ENCODE measurements at regions not wholly inside any gene's neighbourhood (a gene's known extent, or its start where the extent isn't known, plus 50 kb on each side); places are given as distances from the start of the nearest gene placed in this dataset.

DNA sequence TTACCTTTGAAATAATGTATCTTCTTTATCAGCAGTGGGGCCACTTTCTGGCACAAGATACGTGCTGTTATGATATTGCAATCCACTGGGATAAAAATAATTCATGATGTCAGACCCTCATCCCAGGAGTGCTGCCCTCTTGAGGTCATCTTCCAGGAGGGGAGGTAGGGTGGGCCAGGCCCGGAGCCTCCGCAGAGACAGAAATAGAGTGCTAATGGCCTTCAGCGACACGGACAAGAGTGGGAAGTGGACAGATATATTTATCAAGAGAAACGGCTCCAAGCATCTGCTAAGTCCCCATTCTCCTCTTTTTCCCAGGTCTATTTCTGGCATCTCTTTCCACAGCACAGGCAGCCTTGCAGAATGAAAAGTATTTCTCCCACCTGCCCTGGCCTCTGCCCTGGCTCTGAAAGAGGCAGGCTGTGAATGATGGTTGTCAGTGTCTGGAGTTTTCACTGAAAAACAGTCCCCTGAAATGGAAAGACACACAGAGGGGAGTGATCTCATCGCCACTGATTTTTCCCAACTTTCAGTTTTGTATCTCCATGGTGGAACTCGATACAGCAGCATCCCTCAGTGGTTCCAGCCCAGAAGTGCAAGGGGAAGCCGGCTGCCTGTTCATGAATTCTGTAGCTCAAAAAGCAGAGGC lies 251.7 kb upstream of the MYO3A start:
- H3K9me3 ChIP-seq (ENCODE audit: control insufficient read depth, insufficient read depth, low read depth, low read length), result no peaks in the 10 kb centered on the region
- H3K4me2 ChIP-seq (ENCODE audit: extremely low read depth, insufficient read depth, low read length), result no peak overlapping the region
- H2AFZ ChIP-seq (ENCODE audit: low read length), result peak overlapping the region; percentile 59
- peak; percentile 4 to 50 for DNase-seq (ENCODE audit: low read depth in 2 of 2)
- H3K36me3 ChIP-seq (ENCODE audit: control insufficient read depth, insufficient read depth, low read length), result no peaks in the 10 kb centered on the region
- H3K4me3 ChIP-seq (replicated peaks in 1 of 4; ENCODE audit: control extremely low read depth in 1 of 4, insufficient read depth in 1 of 4, low read depth in 3 of 4, low read length in 4 of 4), result peak overlapping the region in 1 of 4 experiments; percentile 10
- H3K79me2 ChIP-seq (ENCODE audit: control insufficient read depth, insufficient read depth, low read length), result no peaks in the 10 kb centered on the region
- TF ChIP-seq, protein P1, sequence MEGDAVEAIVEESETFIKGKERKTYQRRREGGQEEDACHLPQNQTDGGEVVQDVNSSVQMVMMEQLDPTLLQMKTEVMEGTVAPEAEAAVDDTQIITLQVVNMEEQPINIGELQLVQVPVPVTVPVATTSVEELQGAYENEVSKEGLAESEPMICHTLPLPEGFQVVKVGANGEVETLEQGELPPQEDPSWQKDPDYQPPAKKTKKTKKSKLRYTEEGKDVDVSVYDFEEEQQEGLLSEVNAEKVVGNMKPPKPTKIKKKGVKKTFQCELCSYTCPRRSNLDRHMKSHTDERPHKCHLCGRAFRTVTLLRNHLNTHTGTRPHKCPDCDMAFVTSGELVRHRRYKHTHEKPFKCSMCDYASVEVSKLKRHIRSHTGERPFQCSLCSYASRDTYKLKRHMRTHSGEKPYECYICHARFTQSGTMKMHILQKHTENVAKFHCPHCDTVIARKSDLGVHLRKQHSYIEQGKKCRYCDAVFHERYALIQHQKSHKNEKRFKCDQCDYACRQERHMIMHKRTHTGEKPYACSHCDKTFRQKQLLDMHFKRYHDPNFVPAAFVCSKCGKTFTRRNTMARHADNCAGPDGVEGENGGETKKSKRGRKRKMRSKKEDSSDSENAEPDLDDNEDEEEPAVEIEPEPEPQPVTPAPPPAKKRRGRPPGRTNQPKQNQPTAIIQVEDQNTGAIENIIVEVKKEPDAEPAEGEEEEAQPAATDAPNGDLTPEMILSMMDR (conservative IDR thresholded peaks at IDR 0.05 in 1 of 2, IDR thresholded peaks at IDR 0.05 in 1 of 2; ENCODE audit: low read depth in 1 of 2, low read length in 2 of 2), result peak in 1 of 2 donors; percentile 30
- no peak for TF ChIP-seq EZH2 (IDR thresholded peaks at IDR 0.05; ENCODE audit: low read length, missing control alignments)
- no peak overlapping the region for H3K9ac ChIP-seq (ENCODE audit: insufficient read depth, low read length)
- no peak overlapping the region for H3K27ac ChIP-seq (ENCODE audit: insufficient read depth, low read length)
- H4K20me1 ChIP-seq (ENCODE audit: control insufficient read depth, extremely low read depth, insufficient read depth, low read length), result no peaks in the 10 kb centered on the region
- no peaks in the 10 kb centered on the region for H3K4me1 ChIP-seq (ENCODE audit: control insufficient read depth, extremely low read depth, insufficient read depth, low read length)
- no peaks in the 10 kb centered on the region for H3K27me3 ChIP-seq (ENCODE audit: control insufficient read depth, insufficient read depth, low read length)

DNA sequence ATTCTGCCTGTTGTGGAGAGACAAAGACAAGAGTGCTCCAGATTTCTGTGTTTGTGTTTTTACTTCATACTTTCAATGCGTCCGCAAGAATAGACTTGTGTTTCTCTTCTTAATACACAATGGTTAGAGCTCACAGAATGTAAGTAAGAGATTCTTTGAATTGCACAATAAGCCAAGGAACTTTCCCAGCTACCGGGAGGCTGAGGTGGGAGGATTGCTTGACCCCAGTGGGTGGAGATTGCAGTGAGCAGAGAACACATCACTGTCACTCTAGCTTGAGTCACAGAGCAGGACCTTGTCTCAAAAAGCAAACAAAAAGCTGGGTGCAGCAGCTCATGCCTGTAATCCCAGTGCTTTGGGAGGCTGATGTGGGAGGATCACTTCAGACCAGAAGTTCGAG lies 250.7 kb upstream of the MYO3A start:
- no peak overlapping the region for H3K4me3 ChIP-seq (replicated peaks in 1 of 4; ENCODE audit: control extremely low read depth in 1 of 4, insufficient read depth in 1 of 4, low read depth in 3 of 4, low read length in 4 of 4)
- H3K9me3 ChIP-seq (ENCODE audit: control insufficient read depth, insufficient read depth, low read depth, low read length), result no peaks in the 10 kb centered on the region
- no peak overlapping the region for H3K9ac ChIP-seq (ENCODE audit: insufficient read depth, low read length)
- H3K4me1 ChIP-seq (ENCODE audit: control insufficient read depth, extremely low read depth, insufficient read depth, low read length), result no peaks in the 10 kb centered on the region
- no peaks in the 10 kb centered on the region for H4K20me1 ChIP-seq (ENCODE audit: control insufficient read depth, extremely low read depth, insufficient read depth, low read length)
- no peaks in the 10 kb centered on the region for H3K27me3 ChIP-seq (ENCODE audit: control insufficient read depth, insufficient read depth, low read length)
- no peaks in the 10 kb centered on the region for H3K79me2 ChIP-seq (ENCODE audit: control insufficient read depth, insufficient read depth, low read length)
- no peak overlapping the region for H2AFZ ChIP-seq (ENCODE audit: low read length)
- no peak for DNase-seq (ENCODE audit: low read depth in 2 of 2)
- H3K27ac ChIP-seq (ENCODE audit: insufficient read depth, low read length), result no peak overlapping the region
- H3K36me3 ChIP-seq (ENCODE audit: control insufficient read depth, insufficient read depth, low read length), result no peaks in the 10 kb centered on the region
- TF ChIP-seq, protein P1 (conservative IDR thresholded peaks at IDR 0.05 in 1 of 2, IDR thresholded peaks at IDR 0.05 in 1 of 2; ENCODE audit: low read depth in 1 of 2, low read length in 2 of 2), result no peak
- no peak for TF ChIP-seq EZH2 (IDR thresholded peaks at IDR 0.05; ENCODE audit: low read length, missing control alignments)
- no peak overlapping the region for H3K4me2 ChIP-seq (ENCODE audit: extremely low read depth, insufficient read depth, low read length)

DNA sequence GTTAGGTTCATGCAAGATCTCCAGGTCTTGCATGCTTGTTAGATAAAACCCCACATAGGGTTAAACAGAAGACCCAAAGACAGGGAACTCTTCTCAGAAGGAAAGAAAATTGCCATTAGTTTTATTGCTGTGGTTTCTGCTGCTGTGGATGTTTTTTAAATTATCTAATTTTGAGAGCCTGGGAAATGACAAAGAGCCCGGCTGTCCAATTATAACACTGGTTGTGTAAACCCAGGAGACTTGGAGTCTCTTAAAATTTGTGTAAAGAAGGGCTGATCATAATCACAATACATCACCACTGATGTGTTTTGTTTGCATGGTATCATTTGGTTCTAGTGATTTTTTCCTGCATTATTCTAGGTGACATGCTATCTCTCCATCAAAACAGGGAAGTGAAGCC lies 246.5 kb upstream of the MYO3A start:
- no peak for DNase-seq (ENCODE audit: low read depth in 2 of 2)
- Histone ChIP-seq H3K79me2 (ENCODE audit: control insufficient read depth, insufficient read depth, low read length) (no peaks in the 10 kb centered on the region), H2AFZ (ENCODE audit: low read length) (no peak overlapping the region), H3K9ac (ENCODE audit: insufficient read depth, low read length) (no peak overlapping the region), H3K36me3 (ENCODE audit: control insufficient read depth, insufficient read depth, low read length) (no peaks in the 10 kb centered on the region), H3K27ac (ENCODE audit: insufficient read depth, low read length) (no peak overlapping the region), H3K27me3 (ENCODE audit: control insufficient read depth, insufficient read depth, low read length) (no peaks in the 10 kb centered on the region), H3K4me2 (ENCODE audit: extremely low read depth, insufficient read depth, low read length) (no peak overlapping the region), H4K20me1 (ENCODE audit: control insufficient read depth, extremely low read depth, insufficient read depth, low read length) (no peaks in the 10 kb centered on the region), H3K4me3 (replicated peaks in 1 of 4; ENCODE audit: control extremely low read depth in 1 of 4, insufficient read depth in 1 of 4, low read depth in 3 of 4, low read length in 4 of 4) (no peak overlapping the region), H3K4me1 (ENCODE audit: control insufficient read depth, extremely low read depth, insufficient read depth, low read length) (no peaks in the 10 kb centered on the region), H3K9me3 (ENCODE audit: control insufficient read depth, insufficient read depth, low read depth, low read length) (no peaks in the 10 kb centered on the region)
- TF ChIP-seq, protein P1 (conservative IDR thresholded peaks at IDR 0.05 in 1 of 2, IDR thresholded peaks at IDR 0.05 in 1 of 2; ENCODE audit: low read depth in 1 of 2, low read length in 2 of 2), result no peak
- no peak for TF ChIP-seq EZH2 (IDR thresholded peaks at IDR 0.05; ENCODE audit: low read length, missing control alignments)

All from fibroblast of lung (primary cell).